Naive thymus-derived CD8-positive, alpha-beta T cell (primary cell): ENCODE measurements at regions not wholly inside any gene's neighbourhood (a gene's known extent, or its start where the extent isn't known, plus 50 kb on each side); places are given as distances from the start of the nearest gene placed in this dataset.

Experiments
- ATAC-seq, 2 donors: fragments of 150-1000 bp; cut with Tn5 transposase in 1 of 2; sonication (Bioruptor Pico), chemical (Tn5 transposase) in 1 of 2; 1 replicate in 1 of 2; 2 replicates in 1 of 2; pipeline ENCODE4 v1.10.0; 2021; ENCODE audit warnings: mild to moderate bottlenecking in 2 of 2, moderate library complexity in 2 of 2
- POLR2A ChIA-PET: fragments of 350-600 bp; sonication (Branson Sonifier 250); formaldehyde crosslinking; loops from one replicate; lab custom pipeline; 2021; ENCODE audit warnings: antibody characterized with exemption; lab: Charles Lee
- DNase-seq, 10 donors: peaks; one replicate each; pipeline versions ENCODE4 v3.0.0 to v3.0.0-alpha.2; 2020 to 2022
- H3K27ac Mint-ChIP-seq, 10 donors: one replicate each; pipeline ENCODE4 v1.8.0; 2020 to 2022; ENCODE audit warnings: mild to moderate bottlenecking in 10 of 10, mixed read lengths in 10 of 10, moderate library complexity in 4 of 10, inconsistent platforms in 1 of 10
- H3K27me3 Mint-ChIP-seq, 5 donors: one replicate each; pipeline ENCODE4 v1.8.0; 2021 to 2022; ENCODE audit warnings: mixed read lengths in 5 of 5
- H3K36me3 Mint-ChIP-seq, 3 donors: one replicate each; pipeline ENCODE4 v1.8.0; 2020 to 2022; ENCODE audit warnings: mixed read lengths in 3 of 3, mild to moderate bottlenecking in 2 of 3, inconsistent platforms in 1 of 3
- H3K4me1 Mint-ChIP-seq, 4 donors: one replicate each; pipeline ENCODE4 v1.8.0; 2021 to 2022; ENCODE audit warnings: mixed read lengths in 4 of 4
- H3K4me3 Mint-ChIP-seq, 10 donors: one replicate each; pipeline ENCODE4 v1.8.0; 2020 to 2022; ENCODE audit warnings: mild to moderate bottlenecking in 10 of 10, mixed read lengths in 10 of 10, moderate library complexity in 6 of 10, inconsistent platforms in 1 of 10
- H3K9me3 Mint-ChIP-seq, 9 donors: one replicate each; pipeline ENCODE4 v1.8.0; 2020 to 2022; ENCODE audit warnings: mixed read lengths in 9 of 9, mild to moderate bottlenecking in 3 of 9, inconsistent platforms in 1 of 9, moderate library complexity in 1 of 9

DNA sequence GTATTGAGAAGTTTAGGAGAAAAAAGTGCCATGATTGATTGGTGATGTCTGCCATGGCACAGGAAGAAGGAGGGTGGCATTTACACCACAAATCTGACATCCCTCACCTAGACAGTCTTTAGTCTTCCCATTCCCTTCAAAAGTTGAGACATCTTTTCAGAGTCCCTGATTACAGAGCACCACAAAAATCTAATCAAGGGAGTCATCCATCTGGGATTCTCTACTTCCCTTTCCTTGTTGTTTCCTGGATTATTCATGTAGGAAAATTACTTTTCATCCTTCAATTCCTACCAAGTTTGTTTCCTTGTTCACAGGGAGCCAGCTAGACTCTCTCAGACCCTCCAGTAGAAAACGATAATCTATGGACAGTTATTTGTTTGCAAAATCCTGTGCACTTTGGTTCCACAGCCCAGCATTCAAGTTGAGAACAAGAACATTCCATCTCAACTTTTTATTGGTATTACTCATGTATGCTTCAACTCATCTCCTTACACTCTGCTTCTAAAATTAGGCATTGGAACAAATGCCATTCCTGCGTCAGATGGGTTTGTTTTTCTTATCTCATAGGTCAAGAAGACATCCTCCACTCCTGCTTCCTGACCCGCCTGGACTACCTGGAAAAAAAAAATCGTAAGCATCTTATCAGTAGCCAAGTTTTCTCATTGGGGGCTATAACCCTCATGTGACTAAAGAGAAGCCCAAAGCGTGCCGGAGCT lies 259.9 kb downstream of the FOXO1 start:
- POLR2A ChIA-PET, result interaction anchor here (0.7 to 0.8 kb wide), 2 partner anchors 19 to 389 kb away, joined by 3 to 7 read pairs; no protein-coding TSS in a partner anchor
- no peak overlapping the region for H3K4me3 Mint-ChIP-seq
- ATAC-seq (no peak), DNase-seq (no peak)
- peaks cover 0 to 34% (median 30%) of the 10 kb centered on the region in 4 donors for H3K4me1 Mint-ChIP-seq
- H3K9me3 Mint-ChIP-seq, result peaks cover 0 to 10% (median 2%) of the 10 kb centered on the region in 9 donors
- peak overlapping the region in 2 of 10 donors; percentile 44 to 56 for H3K27ac Mint-ChIP-seq
- no peaks in the 10 kb centered on the region for H3K27me3 Mint-ChIP-seq
- H3K36me3 Mint-ChIP-seq, result peaks cover 0 to 5% (median 2%) of the 10 kb centered on the region in 3 donors

GRCh38 chr13:40407567-40407966 lies 258.9 kb downstream of the FOXO1 start:
- DNase-seq (no peak), ATAC-seq (no peak)
- Mint-ChIP-seq H3K4me3 (no peak overlapping the region), H3K9me3 (peaks cover 0 to 10% (median 2%) of the 10 kb centered on the region in 9 donors), H3K27me3 (no peaks in the 10 kb centered on the region), H3K27ac (no peak overlapping the region), H3K36me3 (peaks cover 0 to 5% (median 2%) of the 10 kb centered on the region in 3 donors), H3K4me1 (peaks cover 0 to 27% (median 20%) of the 10 kb centered on the region in 4 donors)
- POLR2A ChIA-PET, result interaction anchor here (0.6 to 0.8 kb wide), 4 partner anchors 18 to 390 kb away, joined by 3 to 7 read pairs (median 3); no protein-coding TSS in a partner anchor

GRCh38 chr13:40408602-40409001 lies 257.8 kb downstream of the FOXO1 start:
- Mint-ChIP-seq H3K27ac (no peak overlapping the region), H3K9me3 (peaks cover 0 to 10% (median 2%) of the 10 kb centered on the region in 9 donors), H3K4me1 (peaks cover 0 to 17% (median 11%) of the 10 kb centered on the region in 4 donors), H3K4me3 (no peak overlapping the region), H3K36me3 (peaks cover 0 to 5% (median 2%) of the 10 kb centered on the region in 3 donors), H3K27me3 (peaks cover 0 to under 1% (median 0%) of the 10 kb centered on the region in 5 donors)
- DNase-seq, result no peak
- POLR2A ChIA-PET, result no interaction called here
- ATAC-seq, result no peak

DNA sequence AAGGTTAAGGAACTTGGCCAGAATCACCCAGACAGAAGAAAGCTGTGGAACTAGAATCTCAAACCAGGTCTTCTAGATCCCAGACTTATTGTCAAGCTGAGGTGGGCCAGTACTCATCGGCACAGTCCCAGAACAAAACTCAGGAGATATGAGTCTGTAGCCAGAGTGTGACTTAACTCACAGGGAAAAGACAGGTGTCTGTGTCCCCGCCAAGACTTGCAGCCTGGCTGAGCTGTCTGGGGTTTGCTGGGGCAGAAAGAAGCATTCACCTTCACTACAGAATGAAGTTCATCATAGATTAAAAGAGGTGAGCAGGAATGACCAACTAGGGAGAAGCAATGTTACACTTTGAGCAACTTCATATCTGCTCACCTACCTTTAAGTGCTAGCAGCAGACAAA lies 257.2 kb downstream of the FOXO1 start:
- Mint-ChIP-seq H3K27ac (peak overlapping the region in 3 of 10 donors; percentile 19 to 76 (median 45)), H3K27me3 (peaks cover 0 to 1% (median 0%) of the 10 kb centered on the region in 5 donors), H3K9me3 (peaks cover 0 to 10% (median 2%) of the 10 kb centered on the region in 9 donors), H3K4me3 (no peak overlapping the region), H3K36me3 (peaks cover 0 to 5% (median 2%) of the 10 kb centered on the region in 3 donors), H3K4me1 (peaks cover 0 to 11% (median 7%) of the 10 kb centered on the region in 4 donors)
- POLR2A ChIA-PET, result interaction anchor here (0.6 kb wide), 1 partner anchor 328 kb away, joined by 3 read pairs; no protein-coding TSS in a partner anchor
- DNase-seq (no peak), ATAC-seq (no peak)

DNA sequence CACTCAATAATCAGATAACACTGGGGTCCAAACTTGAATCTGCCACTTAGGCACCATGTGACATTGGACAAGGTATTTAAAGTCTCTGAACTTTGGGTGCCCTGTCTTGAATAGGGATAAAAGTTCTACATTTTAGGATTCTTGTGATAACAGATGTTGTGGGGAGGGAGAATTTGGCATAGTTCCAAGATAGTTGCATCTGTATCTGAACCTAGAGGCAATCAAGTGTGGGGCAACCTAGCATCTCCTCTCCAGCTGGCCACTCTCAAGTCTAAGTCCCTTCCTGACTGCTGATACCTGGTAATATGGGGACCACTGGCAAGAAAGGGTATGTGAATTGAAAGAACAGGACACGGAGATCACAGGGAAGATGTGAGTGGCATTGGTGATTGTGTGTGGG lies 256.1 kb downstream of the FOXO1 start:
- Mint-ChIP-seq H3K9me3 (peaks cover 0 to 10% (median 2%) of the 10 kb centered on the region in 9 donors), H3K27ac (peak overlapping the region in 5 of 10 donors; percentile 22 to 69 (median 36)), H3K36me3 (peaks cover 0 to 5% (median 2%) of the 10 kb centered on the region in 3 donors), H3K4me3 (peak overlapping the region in 1 of 10 donors; percentile 22), H3K27me3 (peaks cover 0 to 1% (median 0%) of the 10 kb centered on the region in 5 donors), H3K4me1 (peaks cover 0 to 10% (median 3%) of the 10 kb centered on the region in 4 donors)
- POLR2A ChIA-PET, result interaction anchor here (0.5 to 1.1 kb wide), 2 partner anchors 24 to 75 kb away, joined by 3 to 5 read pairs; no protein-coding TSS in a partner anchor
- ATAC-seq, result no peak
- DNase-seq, result no peak

DNA sequence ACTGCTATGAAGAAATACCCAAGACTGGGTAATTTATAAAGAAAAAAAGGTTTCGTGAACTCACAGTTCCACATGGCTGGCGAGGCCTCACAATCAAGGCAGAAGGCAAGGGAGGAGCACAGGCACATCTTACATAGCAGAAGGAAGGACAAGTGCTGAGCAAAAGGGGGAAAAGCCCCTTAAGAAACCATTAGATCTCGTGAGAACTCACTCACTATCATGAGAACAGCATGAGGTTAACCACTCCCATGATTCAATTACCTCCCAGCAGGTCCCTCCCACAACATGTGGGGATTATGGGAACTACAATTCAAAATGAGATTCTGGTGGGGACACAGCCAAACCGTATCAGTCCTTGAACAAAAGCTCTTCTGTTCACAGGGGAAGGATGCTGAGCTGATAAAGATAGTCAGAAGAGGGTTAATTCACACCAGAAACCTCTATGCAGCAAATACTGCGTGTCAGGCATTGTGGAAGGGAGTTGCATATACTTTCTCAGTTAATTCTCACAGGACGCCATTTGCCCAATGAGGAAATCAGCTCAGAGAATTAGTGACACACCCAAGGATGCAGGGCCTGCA lies 246.2 kb downstream of the FOXO1 start:
- no peaks in the 10 kb centered on the region for H3K27me3 Mint-ChIP-seq
- H3K36me3 Mint-ChIP-seq, result no peaks in the 10 kb centered on the region
- H3K9me3 Mint-ChIP-seq, result no peaks in the 10 kb centered on the region
- no peak overlapping the region for H3K4me3 Mint-ChIP-seq
- POLR2A ChIA-PET, result interaction anchor here (0.7 kb wide), 1 partner anchor 82 kb away, joined by 3 read pairs; no protein-coding TSS in a partner anchor
- peak overlapping the region in 1 of 10 donors; percentile 56 for H3K27ac Mint-ChIP-seq
- DNase-seq (no peak), ATAC-seq (no peak)
- peaks cover 6 to 27% (median 21%) of the 10 kb centered on the region in 4 donors for H3K4me1 Mint-ChIP-seq

GRCh38 chr13:40422588-40423235 lies 243.7 kb downstream of the FOXO1 start:
- Mint-ChIP-seq H3K4me3 (no peak overlapping the region), H3K9me3 (no peaks in the 10 kb centered on the region), H3K4me1 (peaks cover 7 to 22% (median 21%) of the 10 kb centered on the region in 4 donors), H3K27ac (peak overlapping the region in 6 of 10 donors; percentile 1 to 48 (median 24)), H3K27me3 (no peaks in the 10 kb centered on the region), H3K36me3 (no peaks in the 10 kb centered on the region)
- POLR2A ChIA-PET, result interaction anchor here (1.4 to 1.6 kb wide), 2 partner anchors 9 to 236 kb away, joined by 3 to 4 read pairs; no protein-coding TSS in a partner anchor
- no peak for DNase-seq
- ATAC-seq, result peak in 1 of 2 donors; percentile 45

GRCh38 chr13:40428354-40428753 lies 238.1 kb downstream of the FOXO1 start:
- no peak for DNase-seq
- Mint-ChIP-seq H3K9me3 (no peaks in the 10 kb centered on the region), H3K36me3 (no peaks in the 10 kb centered on the region), H3K27me3 (no peaks in the 10 kb centered on the region), H3K27ac (no peak overlapping the region), H3K4me3 (no peak overlapping the region), H3K4me1 (peaks cover 14 to 54% (median 35%) of the 10 kb centered on the region in 4 donors)
- no peak for ATAC-seq
- POLR2A ChIA-PET, result no interaction called here

DNA sequence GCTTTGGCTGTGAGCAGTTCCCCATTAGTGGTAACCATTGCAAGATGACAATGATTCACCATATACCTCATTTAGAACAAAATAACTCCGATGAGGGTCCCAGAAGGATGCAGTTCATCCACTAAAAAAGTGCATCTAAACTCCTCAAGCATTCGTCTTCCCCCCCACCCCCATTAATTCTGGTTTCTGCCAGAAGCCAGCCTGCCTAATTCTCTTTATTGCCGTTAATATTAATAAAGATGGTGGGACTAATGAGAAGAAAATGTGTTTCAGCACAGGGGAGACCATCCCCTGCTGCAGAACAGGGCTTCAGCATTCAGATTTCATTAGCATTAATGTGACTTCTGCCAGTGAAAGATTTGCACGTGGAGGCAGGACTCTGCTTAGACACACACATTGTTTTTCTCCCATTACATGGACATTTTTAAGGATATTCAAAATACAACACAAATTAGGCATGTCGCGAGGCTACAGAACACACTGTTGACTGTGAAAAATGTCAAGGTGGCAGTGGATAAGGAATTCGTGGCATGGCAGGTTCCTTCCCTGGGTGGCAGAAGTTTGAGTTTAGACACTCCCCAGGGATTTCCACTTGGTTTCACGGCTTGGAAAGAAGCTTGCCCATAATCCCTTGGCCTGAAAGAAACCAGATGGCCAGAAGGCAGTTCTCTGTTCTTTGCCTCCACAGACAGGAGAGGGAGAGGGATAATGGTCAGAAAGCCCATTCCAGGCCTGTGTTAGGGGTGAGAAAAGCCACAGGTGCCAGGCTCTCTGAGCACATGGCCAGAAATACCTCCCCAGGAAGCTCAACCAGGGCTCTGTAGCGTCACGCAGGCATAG lies 236.5 kb downstream of the FOXO1 start:
- H3K4me1 Mint-ChIP-seq, result peaks cover 19 to 70% (median 46%) of the 10 kb centered on the region in 4 donors
- POLR2A ChIA-PET, result no interaction called here
- no peaks in the 10 kb centered on the region for H3K9me3 Mint-ChIP-seq
- H3K27me3 Mint-ChIP-seq, result no peaks in the 10 kb centered on the region
- ATAC-seq (no peak), DNase-seq (no peak)
- H3K27ac Mint-ChIP-seq, result peak overlapping the region in 2 of 10 donors; percentile 52 to 75
- H3K36me3 Mint-ChIP-seq, result no peaks in the 10 kb centered on the region
- no peak overlapping the region for H3K4me3 Mint-ChIP-seq

DNA sequence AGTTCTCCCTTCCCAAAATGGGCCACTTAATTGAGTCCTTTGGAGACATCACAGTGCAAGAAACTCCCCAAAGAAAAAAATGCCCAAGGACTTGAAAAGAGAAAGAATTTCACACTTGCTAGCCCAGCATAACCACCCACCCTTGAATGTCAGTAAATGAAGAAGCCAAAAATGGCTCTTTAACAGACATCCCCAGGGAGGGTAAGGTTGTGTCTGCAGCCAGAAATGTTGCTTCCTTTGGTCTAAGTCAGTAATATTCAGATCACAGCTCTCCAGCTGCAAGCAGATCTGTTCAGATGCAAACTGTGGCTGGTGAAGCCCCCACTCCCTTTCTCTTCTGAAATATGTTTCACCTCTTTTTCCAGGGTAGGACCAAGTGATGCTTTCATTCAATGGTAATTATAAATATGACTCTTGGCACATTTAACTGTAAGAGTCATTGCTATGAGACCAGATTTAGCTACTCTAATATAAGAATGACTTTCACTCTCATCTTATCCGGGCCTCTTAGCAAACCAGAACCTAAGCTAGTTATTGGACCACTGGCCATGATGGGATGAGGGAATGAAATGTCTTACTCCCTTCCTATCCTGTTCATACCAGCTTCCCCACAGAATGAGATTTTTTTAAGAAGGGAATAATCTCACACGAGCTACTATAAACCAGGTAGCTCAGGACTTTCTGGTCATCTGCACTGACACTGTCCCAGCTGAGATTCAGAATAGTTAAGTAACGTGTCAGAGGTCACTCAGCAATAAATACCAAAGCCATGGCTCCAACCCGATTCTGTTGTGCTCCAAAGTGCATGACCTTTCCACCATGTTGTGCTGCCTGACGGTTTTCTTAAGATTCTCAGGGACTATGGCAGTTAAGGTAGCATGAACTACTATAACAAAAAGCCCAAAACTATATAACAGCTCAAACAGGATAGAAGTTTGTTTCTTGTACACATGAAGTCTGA lies 234.1 kb downstream of the FOXO1 start:
- POLR2A ChIA-PET, result interaction anchor here (0.7 to 2.8 kb wide), 5 partner anchors 10 to 363 kb away, joined by 3 to 12 read pairs (median 4); no protein-coding TSS in a partner anchor
- Mint-ChIP-seq H3K27me3 (no peaks in the 10 kb centered on the region), H3K27ac (peak overlapping the region in 6 of 10 donors; percentile 8 to 72 (median 54)), H3K4me3 (peak overlapping the region in 4 of 10 donors; percentile 6 to 55 (median 10)), H3K36me3 (no peaks in the 10 kb centered on the region), H3K4me1 (peaks cover 21 to 87% (median 53%) of the 10 kb centered on the region in 4 donors), H3K9me3 (no peaks in the 10 kb centered on the region)
- DNase-seq (no peak), ATAC-seq (peak in 1 of 2 donors; percentile 57)
